ENCODE measurements at regions not wholly inside any gene's neighbourhood (a gene's known extent, or its start where the extent isn't known, plus 50 kb on each side); places are given as distances from the start of the nearest gene placed in this dataset.

GRCh38 chr10:30778769-30779168 lies 149.2 kb upstream of the LYZL2 start:
- no peak for DNase-seq (ENCODE audit: low read depth)
- no peak for TF ChIP-seq CTCF (conservative IDR thresholded peaks at IDR 0.05; ENCODE audit: control insufficient read depth, insufficient read depth, low read depth, low read length)
- no peak overlapping the region for H3K4me3 ChIP-seq (ENCODE audit: control insufficient read depth, low read depth, low read length)

GRCh38 chr10:30775779-30776591 lies 146.4 kb upstream of the LYZL2 start:
- no peak for TF ChIP-seq CTCF (conservative IDR thresholded peaks at IDR 0.05; ENCODE audit: control insufficient read depth, insufficient read depth, low read depth, low read length)
- peak; percentile 89 for DNase-seq (ENCODE audit: low read depth)
- H3K4me3 ChIP-seq (ENCODE audit: control insufficient read depth, low read depth, low read length) = no peak overlapping the region

GRCh38 chr10:30774261-30774660 lies 144.7 kb upstream of the LYZL2 start:
- no peak for DNase-seq (ENCODE audit: low read depth)
- TF ChIP-seq CTCF (conservative IDR thresholded peaks at IDR 0.05; ENCODE audit: control insufficient read depth, insufficient read depth, low read depth, low read length) = no peak
- H3K4me3 ChIP-seq (ENCODE audit: control insufficient read depth, low read depth, low read length) = no peak overlapping the region

GRCh38 chr10:30773501-30773900 lies 143.9 kb upstream of the LYZL2 start:
- no peak for DNase-seq (ENCODE audit: low read depth)
- H3K4me3 ChIP-seq (ENCODE audit: control insufficient read depth, low read depth, low read length) = no peak overlapping the region
- no peak for TF ChIP-seq CTCF (conservative IDR thresholded peaks at IDR 0.05; ENCODE audit: control insufficient read depth, insufficient read depth, low read depth, low read length)

- no peak for TF ChIP-seq CTCF (conservative IDR thresholded peaks at IDR 0.05; ENCODE audit: control insufficient read depth, insufficient read depth, low read depth, low read length)
- DNase-seq (ENCODE audit: low read depth) = no peak
These were observed 141.3 kb upstream of the LYZL2 start for GRCh38 chr10:30770816-30771215.

GRCh38 chr10:30770229-30770628 lies 140.7 kb upstream of the LYZL2 start:
- TF ChIP-seq CTCF (conservative IDR thresholded peaks at IDR 0.05; ENCODE audit: control insufficient read depth, insufficient read depth, low read depth, low read length) = no peak
- DNase-seq (ENCODE audit: low read depth) = no peak
- no peak overlapping the region for H3K4me3 ChIP-seq (ENCODE audit: control insufficient read depth, low read depth, low read length)

More at GRCh38 chr10:30770816-30771215, 141.3 kb upstream of the LYZL2 start:
- H3K4me3 ChIP-seq (ENCODE audit: control insufficient read depth, low read depth, low read length) = no peak overlapping the region
